NCI-H2227 (cell line): ENCODE measurements at regions not wholly inside any gene's neighbourhood (a gene's known extent, or its start where the extent isn't known, plus 50 kb on each side); places are given as distances from the start of the nearest gene placed in this dataset.
"Not testable (repeated sequence)": the region's sequence is repeated elsewhere in the genome, so short reads cannot be mapped to it uniquely, and the experiment has no call there.

ENCODE experiments used
- DNase-seq: peaks from one replicate; lab custom pipeline; 2025; ENCODE audit not compliant: unreplicated experiment; lab: John Stamatoyannopoulos, UW

GRCh38 chr10:118963933-118964332 is 65.6 kb upstream of the NANOS1 start:
- DNase-seq = no peak

- not testable (repeated sequence) for DNase-seq
Observed at GRCh38 chr10:118964476-118964875, 65.0 kb upstream of the NANOS1 start.

- DNase-seq = no peak
Observed at GRCh38 chr10:118965096-118965495, 64.4 kb upstream of the NANOS1 start.

- no peak for DNase-seq
Observed at GRCh38 chr10:118965645-118966044, 63.9 kb upstream of the NANOS1 start.

- no peak for DNase-seq
Observed at GRCh38 chr10:118966076-118966849, 63.3 kb upstream of the NANOS1 start.

GRCh38 chr10:118966850-118967125 is 62.7 kb upstream of the NANOS1 start:
- DNase-seq = no peak

GRCh38 chr10:118967160-118967559 is 62.4 kb upstream of the NANOS1 start:
- no peak for DNase-seq

GRCh38 chr10:118968060-118968459 is 61.5 kb upstream of the NANOS1 start:
- DNase-seq = no peak

- DNase-seq = no peak
Observed at GRCh38 chr10:118968482-118968881, 61.0 kb upstream of the NANOS1 start.

- DNase-seq = no peak
Observed at GRCh38 chr10:118969014-118969413, 60.5 kb upstream of the NANOS1 start.

GRCh38 chr10:118970770-118971169 is 58.7 kb upstream of the NANOS1 start:
- peak; percentile 44 for DNase-seq

- no peak for DNase-seq
Observed at GRCh38 chr10:118971187-118971586, 58.3 kb upstream of the NANOS1 start.

- no peak for DNase-seq
Observed at GRCh38 chr10:118971876-118972275, 57.6 kb upstream of the NANOS1 start.

GRCh38 chr10:118973744-118974143 is 55.8 kb upstream of the NANOS1 start:
- no peak for DNase-seq

GRCh38 chr10:118974951-118975350 is 54.6 kb upstream of the NANOS1 start:
- no peak for DNase-seq

GRCh38 chr10:118976219-118976618 is 53.3 kb upstream of the NANOS1 start:
- not testable (repeated sequence) for DNase-seq

GRCh38 chr10:118977022-118977599 is 52.4 kb upstream of the NANOS1 start:
- DNase-seq = no peak

- no peak for DNase-seq
Observed at GRCh38 chr10:118977835-118978234, 51.7 kb upstream of the NANOS1 start.

- no peak for DNase-seq
Observed at GRCh38 chr10:118978316-118978997, 51.1 kb upstream of the NANOS1 start.

- no peak for DNase-seq
Observed at GRCh38 chr10:118978998-118979350, 50.5 kb upstream of the NANOS1 start.

- DNase-seq = no peak
Observed at GRCh38 chr10:118979661-118980060, 49.9 kb upstream of the NANOS1 start.
